ENCODE measurements at regions not wholly inside any gene's neighbourhood (a gene's known extent, or its start where the extent isn't known, plus 50 kb on each side); places are given as distances from the start of the nearest gene placed in this dataset.
"Not testable (repeated sequence)": the region's sequence is repeated elsewhere in the genome, so short reads cannot be mapped to it uniquely, and the experiment has no call there.

DNA sequence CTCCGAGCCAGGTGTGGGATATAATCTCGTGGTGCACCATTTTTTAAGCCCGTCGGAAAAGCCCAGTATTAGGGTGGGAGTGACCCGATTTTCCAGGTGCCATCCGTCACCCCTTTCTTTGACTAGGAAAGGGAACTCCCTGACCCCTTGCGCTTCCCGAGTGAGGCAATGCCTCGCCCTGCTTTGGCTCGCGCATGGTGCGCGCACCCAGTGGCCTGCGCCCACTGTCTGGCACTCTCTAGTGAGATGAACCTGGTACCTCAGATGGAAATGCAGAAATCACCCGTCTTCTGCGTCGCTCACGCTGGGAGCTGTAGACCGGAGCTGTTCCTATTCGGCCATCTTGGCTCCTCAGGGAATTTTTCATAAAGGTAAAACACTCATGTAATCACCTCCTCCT lies 63.9 kb downstream of the RWDD3 start:
- DNase-seq (ENCODE audit: low read depth): not testable (repeated sequence)

DNA sequence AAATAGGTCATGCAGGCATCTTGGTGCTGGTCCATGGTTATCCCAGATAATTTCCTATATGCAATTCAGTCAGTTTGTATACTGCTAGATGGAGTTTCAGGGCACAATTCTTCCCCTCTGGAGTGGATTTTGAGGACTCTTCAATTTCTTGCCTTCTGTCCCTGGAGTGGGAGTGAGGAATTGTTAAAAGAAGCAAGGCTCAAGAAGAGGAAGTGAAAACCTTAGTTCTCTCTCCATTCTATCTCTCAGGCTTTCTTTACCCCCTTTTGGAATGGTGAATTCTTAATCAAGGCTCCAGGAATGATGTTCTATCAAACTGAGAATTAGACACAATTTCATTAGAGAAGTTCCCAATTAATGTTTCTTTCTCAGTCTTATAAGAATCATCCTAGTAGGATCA lies 67.1 kb downstream of the RWDD3 start:
- no peak for DNase-seq (ENCODE audit: low read depth)

DNA sequence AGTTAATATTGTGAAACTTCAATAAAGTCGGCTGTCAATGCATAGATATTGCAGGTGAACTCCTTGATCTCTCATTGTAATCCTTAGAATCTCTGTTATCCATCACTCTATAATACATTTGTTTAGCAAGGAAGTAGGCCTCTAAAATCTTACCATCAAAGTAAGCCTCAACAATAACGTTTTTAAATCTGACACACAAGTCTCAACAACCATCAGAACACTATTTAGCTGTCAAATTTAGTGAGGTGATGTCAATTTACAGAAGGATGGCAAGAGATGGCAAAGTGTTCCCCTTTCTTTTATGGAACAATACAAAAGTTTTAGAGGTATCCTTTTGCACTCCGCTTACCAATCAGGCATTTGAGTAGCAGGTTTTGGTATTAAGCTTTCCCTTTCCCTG lies 67.6 kb downstream of the RWDD3 start:
- no peak for DNase-seq (ENCODE audit: low read depth)

DNA sequence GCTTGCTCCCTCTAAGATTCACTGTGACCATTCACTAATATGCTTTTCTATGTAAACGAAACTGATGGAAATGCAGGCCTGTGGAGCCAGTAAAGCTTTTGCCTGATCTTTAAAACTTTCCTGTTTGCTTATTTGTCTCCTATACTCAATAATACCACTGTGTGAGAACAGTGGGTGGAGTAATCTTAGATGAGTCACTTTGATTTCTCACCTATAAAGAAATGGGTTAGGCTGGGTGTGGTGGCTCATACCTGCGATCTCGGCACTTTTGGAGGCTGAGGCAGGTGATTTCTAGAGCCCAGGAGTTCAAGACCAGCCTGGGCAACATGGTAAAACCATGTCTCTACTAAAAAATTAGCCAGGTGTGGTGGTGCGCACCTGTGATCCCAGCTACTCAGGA lies 70.8 kb downstream of the RWDD3 start:
- DNase-seq (ENCODE audit: low read depth): no peak

DNA sequence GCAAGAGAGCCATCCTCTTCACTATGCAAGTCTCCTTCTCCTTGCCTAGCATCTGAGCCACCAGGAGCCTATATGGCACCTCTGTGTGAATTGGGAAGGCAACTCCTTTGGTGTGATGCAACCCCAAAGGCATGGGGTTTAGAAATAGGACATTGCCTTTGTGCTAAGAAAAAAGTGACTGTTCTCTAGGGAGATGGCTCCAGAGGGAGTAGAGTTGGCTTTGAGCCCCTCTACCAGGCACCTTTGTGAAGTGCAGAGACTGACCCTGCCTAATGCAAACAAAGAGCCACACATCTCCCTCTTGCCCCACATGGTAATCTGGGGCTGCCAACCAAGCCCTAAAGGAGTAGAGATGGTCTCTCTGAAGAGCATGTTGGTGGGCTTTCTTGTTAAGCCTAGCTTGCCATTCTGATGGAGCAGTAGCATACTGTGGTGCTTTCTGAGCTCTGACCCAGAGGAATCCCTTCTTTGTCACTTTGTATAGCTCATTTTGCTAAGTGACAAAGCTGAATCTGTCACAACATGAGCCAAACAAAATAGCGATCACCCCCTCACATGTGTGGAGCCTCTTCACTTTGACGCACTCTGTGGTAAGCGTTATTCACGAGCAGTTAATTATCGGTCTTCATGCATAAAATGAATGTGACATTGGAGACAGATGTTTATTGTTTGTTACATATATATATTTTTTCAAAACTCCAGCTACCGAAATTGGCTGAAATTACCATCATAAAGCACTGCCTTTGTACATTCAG lies 74.4 kb downstream of the RWDD3 start:
- DNase-seq (ENCODE audit: low read depth): no peak

DNA sequence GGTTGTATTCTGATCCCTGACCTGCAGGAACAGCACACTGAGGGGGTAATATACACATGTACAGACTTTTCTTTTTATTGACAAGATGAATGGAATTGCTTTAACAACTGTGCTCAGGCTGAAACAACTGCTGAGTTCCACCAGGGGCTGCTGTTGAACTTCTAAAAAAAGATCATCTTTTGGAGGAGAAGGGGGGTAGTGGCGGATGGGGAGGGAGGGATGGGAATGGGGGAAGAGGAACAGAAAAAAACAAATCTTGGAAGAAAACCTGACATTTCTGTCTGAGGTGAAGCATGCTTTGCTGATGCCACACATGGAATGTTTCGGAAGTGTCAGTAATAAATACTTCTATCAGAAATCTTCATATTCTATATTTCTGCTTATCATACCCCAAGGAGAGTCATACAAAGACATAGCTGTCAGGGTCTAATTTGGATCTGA lies 75.0 kb downstream of the RWDD3 start:
- DNase-seq (ENCODE audit: low read depth): no peak

DNA sequence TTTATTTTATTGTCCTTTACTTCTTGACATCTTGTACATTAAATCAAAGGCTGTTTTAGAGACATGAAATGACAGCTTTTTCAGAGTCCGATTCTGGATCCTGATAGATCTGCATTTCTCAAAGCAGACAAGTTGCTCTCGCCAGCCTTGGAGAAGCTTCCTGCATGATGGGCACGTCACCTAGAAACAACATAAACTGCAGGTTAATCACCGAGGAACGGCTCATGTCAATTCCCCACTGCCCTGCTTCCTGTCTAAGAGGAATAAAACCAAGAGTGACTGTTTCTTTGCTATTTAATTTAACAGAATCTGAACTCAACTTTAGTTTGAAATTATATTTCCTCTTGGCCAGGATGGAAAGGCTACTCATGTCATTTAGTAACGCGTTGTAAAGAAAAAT lies 77.0 kb downstream of the RWDD3 start:
- DNase-seq (ENCODE audit: low read depth): no peak

DNA sequence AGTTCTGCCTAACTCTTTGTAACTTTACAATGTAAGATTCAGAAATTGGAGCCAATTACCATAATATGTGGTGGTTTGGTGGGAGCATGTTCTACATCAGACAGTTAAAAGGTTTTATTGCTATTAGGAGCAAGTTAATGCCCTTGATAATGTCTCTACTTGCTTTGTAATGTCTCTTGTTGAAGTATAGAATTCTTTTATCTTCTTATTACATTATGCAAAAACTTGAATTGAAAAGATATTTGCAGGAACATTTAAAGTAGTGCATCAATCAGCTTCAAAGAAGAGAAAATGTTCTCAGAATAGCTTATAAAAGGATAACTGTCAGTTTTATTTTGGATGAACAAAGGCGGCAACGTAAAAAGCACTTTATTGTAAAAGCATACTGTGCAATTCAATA lies 77.8 kb downstream of the RWDD3 start:
- no peak for DNase-seq (ENCODE audit: low read depth)

DNA sequence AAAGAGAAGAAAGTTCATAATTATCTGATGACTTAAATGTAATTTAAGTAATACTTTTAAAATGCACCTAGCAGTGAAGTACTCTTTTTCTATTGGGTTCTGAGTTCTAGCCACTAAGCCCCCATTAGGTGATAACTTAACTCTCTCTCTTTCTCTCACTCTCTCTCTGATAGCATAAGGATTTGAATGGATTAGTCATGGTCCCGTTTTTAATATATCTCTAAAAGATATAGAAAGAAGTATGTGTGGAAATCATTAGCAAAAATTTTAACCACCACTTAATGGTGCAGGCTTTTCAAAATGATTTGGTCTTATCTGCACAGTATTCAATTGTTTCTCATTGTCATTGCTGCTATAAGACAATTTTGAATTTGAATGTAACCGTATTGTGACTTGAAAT lies 78.2 kb downstream of the RWDD3 start:
- no peak for DNase-seq (ENCODE audit: low read depth)

DNA sequence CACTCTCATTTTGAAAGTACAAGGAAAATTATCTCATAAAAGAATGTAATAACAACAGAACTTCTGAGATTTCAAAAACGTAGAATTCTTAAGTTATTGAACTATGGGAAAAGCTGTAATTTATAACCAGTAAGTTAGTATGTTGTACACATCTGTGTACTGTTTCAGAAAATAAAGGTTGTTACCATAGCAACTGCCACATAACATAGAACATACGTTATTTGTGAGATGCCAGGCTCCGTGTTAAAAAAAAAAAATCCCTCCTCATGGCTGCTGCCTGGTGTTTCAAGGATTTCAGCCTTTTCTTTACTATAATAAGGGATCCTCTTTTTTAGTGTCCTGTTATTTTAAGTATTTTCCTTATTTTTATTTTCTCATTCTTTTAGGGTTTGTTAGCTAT lies 79.5 kb downstream of the RWDD3 start:
- no peak for DNase-seq (ENCODE audit: low read depth)

DNA sequence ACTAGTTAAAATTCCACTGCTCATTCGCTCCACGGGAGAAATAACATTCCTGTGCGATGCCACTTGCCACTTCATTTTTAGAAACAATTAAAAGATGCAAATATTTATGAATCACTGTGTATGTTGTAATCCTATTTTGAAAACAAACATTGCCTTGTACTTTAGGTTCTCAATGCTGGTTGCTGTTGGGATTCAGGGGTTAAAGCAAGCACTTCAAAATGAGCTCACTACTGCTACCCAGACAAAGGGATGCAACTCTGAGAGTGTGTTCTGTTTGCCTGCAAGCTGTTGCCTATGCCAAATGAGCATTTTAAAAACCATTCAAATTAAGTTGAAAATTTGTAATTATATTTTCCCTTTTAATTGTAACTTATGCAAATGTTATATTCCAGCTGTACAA lies 87.5 kb downstream of the RWDD3 start:
- DNase-seq (ENCODE audit: low read depth): no peak

DNA sequence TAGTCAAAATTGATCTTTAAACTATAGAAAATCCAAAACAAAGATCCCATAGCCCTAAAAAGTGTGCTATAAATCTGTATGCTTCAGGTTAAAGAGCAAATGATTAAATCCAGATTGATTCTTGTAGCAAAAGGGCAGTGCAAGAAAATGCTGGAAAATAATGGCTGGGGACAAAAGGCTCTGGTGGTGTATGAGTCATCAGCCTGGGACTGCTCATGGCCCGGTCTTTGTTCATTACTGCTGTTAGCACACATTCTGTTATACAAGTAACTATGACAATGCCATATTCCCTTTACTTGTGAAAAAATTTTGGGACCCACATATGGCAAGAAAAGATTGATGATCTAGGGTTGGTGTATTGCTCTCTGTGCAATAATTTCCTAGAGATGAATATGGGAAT lies 89.1 kb downstream of the RWDD3 start:
- DNase-seq (ENCODE audit: low read depth): no peak

DNA sequence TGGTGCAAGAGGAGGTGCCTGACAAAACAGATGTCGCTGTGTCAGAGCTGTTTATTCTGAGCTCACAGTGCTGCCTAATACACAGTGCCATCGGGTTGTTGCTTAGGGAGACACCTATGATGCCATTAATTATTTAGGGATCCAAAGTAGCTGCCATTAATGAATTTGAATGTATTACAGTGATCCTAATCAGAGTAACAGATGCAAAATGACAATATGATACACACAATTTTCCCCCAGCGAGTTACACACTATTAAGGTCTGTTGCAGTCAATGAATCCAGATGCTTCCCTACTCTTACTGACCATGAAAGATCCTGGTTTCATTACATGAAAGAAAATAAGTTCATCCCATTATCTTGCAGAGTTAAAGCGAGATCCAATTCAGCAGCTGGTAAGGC lies 91.3 kb downstream of the RWDD3 start:
- no peak for DNase-seq (ENCODE audit: low read depth)

DNA sequence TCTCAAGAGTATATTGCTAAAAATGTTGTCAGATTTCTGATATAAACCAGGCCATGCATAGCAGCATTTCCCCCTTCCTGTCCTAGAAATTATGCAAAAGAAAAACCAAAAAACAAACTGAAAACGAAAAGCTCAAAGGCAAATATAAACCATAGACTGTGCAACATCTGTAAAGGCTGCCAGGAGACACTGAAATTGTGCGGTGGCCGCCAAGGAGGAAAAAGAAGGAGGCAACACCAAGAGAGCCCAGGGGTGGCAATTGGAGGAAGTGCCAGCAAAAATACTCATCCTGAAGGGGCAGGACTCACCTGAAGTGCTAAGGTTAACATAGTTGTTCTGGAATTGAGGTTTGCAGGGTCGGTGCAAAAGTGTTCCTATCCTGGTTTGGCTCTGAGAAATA lies 92.0 kb downstream of the RWDD3 start:
- no peak for DNase-seq (ENCODE audit: low read depth)

DNA sequence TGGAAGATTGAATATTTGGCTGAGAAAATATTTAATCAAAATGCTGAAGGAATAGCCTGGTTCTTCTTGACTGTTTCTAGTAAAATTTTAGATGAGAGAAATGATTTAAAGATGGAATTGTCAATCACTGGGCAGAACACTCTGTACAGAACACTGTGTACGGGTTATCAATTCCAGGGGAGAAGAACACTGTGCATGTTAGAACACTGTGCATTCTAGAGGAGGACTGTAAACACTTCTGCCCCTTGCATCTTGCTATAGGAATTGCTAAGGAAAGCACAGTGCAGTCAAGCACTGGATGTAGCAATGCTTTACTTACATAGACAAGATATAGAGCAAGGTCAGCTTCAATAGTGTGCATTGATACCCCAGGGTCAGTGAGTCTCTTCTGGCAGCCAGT lies 98.7 kb downstream of the RWDD3 start:
- DNase-seq (ENCODE audit: low read depth): no peak

DNA sequence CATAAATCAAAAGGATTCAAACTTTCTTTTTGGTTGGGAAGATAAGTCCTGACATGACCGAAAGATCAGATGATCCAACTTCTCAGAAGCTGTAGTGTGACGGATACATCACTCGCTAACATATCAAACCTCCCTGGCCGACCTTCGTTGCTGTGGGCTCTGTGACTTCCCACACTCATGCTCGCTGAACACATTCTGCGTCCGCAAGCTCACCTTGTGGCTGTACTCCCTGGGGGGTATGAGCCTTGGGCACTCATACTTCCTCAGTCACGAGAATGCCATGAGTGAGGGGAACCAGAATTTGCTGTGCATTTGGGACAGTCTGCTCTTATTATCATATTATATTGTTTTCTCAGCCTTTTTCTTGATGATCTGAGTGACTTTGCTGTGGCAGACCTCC lies 105.4 kb downstream of the RWDD3 start:
- no peak for DNase-seq (ENCODE audit: low read depth)

DNA sequence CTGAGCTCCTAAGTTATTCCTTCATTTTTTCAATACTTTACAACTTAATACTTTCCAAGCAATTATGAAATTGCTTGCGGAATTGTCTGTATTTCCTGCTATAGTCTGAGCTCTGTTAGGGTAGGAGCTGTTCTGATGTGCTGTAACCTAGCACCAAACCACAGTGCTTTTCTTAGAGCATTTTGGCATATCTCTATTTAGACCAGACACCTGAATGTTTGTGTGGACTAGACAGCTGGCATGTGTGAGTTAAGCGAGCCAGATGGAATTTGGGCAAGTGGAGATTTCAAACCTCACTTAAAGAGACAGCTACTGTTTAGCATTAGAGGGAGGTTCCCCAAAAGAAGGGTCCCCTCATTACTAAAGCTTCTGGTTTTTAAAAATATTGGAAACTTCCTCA lies 106.1 kb downstream of the RWDD3 start:
- DNase-seq (ENCODE audit: low read depth): no peak

DNA sequence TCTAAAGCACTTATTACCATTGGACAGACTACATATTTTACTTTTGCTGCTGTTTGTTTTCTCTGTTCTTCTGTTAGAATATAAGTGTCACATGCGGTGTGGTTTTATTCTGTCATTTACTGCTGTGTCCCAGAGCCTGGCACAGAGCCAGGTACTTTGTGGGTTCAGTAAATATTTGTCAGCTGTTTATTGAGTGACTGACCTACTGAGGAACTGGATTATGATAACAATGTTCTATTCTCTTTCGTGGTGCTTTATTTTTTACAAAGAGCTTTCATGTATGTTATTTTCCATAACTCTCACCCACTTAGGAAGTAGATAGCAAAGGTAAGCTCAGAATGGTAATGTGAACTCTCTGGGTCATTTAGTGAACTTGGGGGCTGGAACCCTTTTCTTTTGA lies 118.8 kb downstream of the RWDD3 start:
- no peak for DNase-seq (ENCODE audit: low read depth)

DNA sequence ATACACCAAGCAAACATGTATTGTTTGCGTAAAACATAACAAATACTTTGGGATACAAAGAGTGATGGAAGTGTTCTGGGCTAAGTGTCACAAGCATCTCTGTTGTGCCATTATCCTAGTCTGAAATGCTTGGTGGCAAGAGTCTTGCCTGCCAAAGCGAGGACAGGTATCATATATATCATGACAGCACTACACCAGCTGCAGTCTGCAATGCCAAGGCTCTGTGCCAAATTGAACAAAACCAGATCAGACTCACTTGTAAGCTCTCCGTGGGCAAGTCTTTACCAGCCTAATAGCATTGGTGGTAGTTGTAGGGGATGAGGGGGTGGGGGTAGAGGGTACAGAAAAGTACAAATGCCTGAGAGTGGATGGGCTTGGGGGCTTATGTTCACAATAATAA lies 119.2 kb downstream of the RWDD3 start:
- no peak for DNase-seq (ENCODE audit: low read depth)

DNA sequence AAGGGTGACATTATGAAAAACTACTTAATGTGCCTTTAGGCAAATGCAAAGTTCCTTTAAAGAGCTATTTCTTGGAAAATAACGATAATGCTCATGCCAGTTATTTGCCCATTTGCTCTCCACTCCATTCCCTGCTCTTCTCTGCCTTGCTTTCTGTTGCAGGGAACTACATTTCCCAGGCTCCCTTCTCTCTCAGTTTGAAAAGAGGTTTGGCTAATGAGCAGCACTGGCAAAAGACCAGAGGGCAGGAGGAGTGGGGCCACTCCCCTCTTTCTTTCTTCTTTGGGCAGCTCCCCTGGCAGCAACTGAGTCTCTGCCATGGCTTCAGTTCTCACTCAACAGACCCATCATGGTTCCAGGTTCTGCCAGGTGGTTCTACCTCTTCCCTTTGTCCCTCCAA lies 130.5 kb downstream of the RWDD3 start:
- no peak for DNase-seq (ENCODE audit: low read depth)

DNA sequence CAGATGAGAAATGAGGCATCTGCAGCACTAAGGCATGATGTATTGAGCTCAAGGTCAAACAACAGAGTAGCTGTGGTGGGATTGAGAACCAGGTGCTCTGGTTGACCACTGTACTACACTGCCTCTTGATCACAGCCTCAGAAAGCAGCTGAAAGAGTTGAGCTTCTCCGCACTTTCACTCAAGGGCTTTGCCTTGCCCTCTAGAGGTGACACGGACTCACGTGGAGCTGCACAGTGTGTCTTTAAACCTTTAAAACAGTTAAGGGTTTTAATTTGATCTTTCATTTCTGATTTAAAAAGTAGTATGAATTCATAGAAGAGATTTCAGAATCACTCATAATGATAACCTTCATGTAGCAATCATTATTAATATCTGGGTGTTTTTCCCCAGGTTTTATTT lies 132.5 kb downstream of the RWDD3 start:
- DNase-seq (ENCODE audit: low read depth): no peak

DNA sequence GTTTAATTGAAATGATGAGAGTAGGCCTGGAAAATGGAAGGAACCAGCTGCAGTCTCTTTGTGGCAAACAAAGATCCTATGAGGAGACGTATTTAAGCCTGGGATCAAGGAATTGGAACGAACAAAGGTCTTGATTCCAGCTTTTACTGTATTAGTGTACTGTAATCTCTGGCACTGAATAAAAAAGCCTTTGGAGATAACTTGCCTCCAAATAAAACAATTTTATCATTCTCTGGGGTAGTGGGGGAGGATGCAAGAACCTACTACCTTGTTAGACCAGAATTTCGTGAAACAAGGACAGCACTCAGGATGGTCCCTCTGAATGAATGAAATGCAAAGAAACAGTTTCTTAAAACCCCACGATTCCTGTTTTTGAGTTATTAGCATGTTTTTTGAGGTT lies 134.2 kb downstream of the RWDD3 start:
- DNase-seq (ENCODE audit: low read depth): no peak

DNA sequence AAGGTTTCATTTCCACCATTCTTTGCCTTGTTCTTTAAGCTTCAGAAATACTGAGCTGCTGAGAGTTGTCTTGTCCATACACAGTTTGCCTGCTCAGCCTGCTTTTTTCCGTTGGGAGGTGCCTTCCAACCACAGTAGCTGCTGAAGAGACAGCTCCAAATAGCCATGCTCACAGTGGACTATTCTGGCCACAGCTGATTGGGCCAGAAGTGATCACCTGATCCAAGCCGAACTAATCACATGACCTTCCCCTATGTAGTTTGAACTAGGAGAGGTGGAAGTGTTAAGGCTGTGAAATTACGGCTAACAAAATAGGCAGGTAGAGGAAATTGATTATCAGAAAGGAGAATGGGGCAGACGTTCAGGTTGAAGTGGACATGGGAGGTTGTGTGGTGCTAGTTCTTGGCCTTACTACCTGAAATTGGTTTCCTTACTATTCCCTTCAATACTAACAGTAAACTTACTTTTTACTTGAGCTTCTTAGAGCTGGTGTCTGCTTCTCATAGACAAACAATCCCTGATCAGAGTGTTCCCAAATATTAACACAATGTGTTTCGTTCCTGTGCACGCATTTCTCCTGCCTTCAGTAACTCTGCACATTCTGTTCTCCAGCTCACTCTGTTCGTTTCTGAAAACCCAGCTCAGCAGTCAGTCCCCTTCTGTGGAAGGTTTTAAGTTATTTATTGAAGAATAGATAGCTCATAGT lies 136.1 kb downstream of the RWDD3 start:
- DNase-seq (ENCODE audit: low read depth): no peak
